MM.1S (cell line): ENCODE measurements at regions not wholly inside any gene's neighbourhood (a gene's known extent, or its start where the extent isn't known, plus 50 kb on each side); places are given as distances from the start of the nearest gene placed in this dataset.

Experiments used
- CTCF ChIP-seq: fragments of 300-600 bp; sonication (generic); IDR thresholded peaks from 2 replicates; pipeline ENCODE4 v1.5.1; 2016; ENCODE audit warnings: antibody characterized with exemption, low read length, mixed read lengths
- EZH2 ChIP-seq: fragments of 300-600 bp; sonication (generic); optimal IDR thresholded peaks from 2 replicates; pipeline ENCODE3; 2017; ENCODE audit warnings: low read depth, mild to moderate bottlenecking, antibody characterized with exemption, low read length, mixed read lengths
- EZH2phosphoT487 ChIP-seq: fragments of 300-600 bp; sonication (generic); IDR thresholded peaks from 2 replicates; pipeline ENCODE4 v1.6.1; 2018; ENCODE audit warnings: antibody characterized with exemption, low read length

- TF ChIP-seq EZH2: no peak
- no peak for TF ChIP-seq CTCF
- no peak for TF ChIP-seq EZH2phosphoT487
These were observed 163.4 kb downstream of the GAS1 start for GRCh38 chr9:86783884-86784283.
